GM04504 (cell line): ENCODE measurements at regions not wholly inside any gene's neighbourhood (a gene's known extent, or its start where the extent isn't known, plus 50 kb on each side); places are given as distances from the start of the nearest gene placed in this dataset.
"Not testable (repeated sequence)": the region's sequence is repeated elsewhere in the genome, so short reads cannot be mapped to it uniquely, and the experiment has no call there.

Source experiments
- DNase-seq: peaks from one replicate; pipeline ENCODE4 v3.0.0-alpha.2; 2012; ENCODE audit warnings: low read depth

- DNase-seq = no peak
These were observed 936.7 kb upstream of the NEGR1 start for GRCh38 chr1:73218995-73219546.

GRCh38 chr1:73205294-73205973 lies 923.1 kb upstream of the NEGR1 start:
- no peak for DNase-seq

GRCh38 chr1:73197972-73198371 lies 915.6 kb upstream of the NEGR1 start:
- DNase-seq = no peak

GRCh38 chr1:73194965-73195364 lies 912.6 kb upstream of the NEGR1 start:
- DNase-seq = no peak

DNA sequence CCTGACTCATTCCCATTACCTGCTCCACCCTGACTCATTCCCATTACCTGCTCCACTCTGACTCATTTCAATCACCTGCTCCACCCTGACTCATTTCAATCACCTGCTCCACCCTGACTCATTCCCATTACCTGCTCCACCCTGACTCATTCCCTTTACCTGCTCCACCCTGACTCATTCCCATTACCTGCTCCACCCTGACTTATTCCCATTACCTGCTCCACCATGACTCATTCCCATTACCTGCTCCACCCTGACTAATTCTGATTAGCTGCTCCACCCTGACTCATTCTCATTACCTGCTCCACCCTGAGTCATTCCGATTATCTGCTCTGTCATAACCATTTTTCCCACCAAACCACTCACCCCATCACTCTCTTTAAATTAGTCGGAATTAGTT lies 901.2 kb upstream of the NEGR1 start:
- DNase-seq = not testable (repeated sequence)

- DNase-seq = no peak
These were observed 898.8 kb upstream of the NEGR1 start for GRCh38 chr1:73181190-73181540.

DNA sequence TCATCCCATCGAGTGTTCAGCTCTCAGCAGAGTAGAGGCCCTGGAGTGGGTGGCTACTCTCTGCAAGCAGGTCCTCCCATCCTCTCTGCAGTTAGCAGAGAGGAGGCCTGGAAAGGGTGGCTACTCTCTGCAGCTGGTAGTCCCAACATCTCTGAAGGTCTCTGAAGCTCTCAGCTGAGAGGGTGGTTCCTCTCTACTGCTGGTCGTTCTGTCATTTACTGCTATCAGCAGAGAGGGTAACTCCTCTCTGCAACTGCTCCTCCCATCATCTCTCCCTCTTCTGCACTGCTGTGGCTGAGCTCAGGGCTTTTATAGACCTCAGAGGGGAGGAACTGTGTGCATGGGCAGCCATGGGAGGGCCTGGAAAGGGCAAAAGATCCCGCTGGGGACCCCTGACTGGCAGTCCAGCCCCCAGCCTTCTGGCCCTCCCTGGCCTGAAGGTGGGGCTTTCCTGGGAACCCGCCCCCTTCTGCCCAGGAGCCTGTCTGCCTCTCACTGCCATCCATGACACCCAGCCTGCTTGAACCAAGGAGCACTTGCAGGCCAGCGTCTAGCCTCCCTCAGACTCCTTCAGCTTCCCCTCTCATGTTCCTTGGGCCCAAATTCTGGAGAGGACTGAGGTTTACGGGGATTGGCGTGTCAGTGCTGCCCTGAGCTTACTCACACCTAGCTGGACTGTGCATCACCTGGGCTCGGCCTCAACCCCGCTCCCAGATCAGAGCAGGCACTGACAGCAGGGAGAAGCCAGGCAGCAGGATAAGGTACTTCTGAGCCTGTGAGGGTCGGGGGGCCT lies 898.3 kb upstream of the NEGR1 start:
- no peak for DNase-seq

- DNase-seq = no peak
These were observed 894.6 kb upstream of the NEGR1 start for GRCh38 chr1:73176902-73177301.

- DNase-seq = no peak
These were observed 884.8 kb upstream of the NEGR1 start for GRCh38 chr1:73167009-73167657.

GRCh38 chr1:73162564-73162963 lies 880.2 kb upstream of the NEGR1 start:
- DNase-seq = no peak

GRCh38 chr1:73161418-73161817 lies 879.1 kb upstream of the NEGR1 start:
- DNase-seq = no peak

DNA sequence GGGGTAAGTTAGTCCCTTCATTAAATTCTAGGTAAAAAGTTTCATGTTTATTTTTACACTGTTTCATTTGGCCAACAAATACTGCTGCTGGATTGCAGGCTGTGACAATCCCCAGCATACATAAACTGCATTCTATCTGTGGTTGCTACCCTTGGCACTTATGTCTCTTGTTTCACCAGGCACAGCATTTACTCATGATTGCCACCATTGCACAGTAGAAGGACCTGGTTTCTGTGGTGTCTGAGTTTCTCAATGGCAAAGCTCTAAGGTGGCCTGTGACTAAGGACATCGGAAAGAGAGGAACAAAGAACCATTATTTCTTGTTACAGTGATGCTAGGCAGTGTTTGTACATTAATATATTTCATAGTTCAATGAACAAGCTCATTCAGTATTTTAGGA lies 878.4 kb upstream of the NEGR1 start:
- DNase-seq = no peak

DNA sequence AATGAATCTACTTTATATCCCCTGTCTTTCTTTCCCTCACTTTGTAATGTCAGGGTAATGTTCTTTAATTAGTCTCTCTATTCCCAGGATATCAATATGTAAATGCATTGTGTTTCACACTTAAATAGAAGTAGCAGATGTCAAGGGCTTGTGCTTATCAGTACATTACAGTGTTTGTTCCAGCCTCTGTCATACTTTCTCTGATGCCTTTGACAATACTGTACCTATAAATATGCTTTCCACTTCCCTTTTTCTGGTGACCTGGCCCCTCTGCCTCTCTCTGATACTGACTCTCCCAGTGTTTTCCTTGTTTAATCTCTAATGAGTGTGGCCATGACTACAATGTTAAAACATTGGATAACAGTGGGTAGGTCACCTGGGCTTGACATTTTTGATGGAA lies 862.0 kb upstream of the NEGR1 start:
- DNase-seq = no peak

- DNase-seq = no peak
These were observed 854.6 kb upstream of the NEGR1 start for GRCh38 chr1:73136975-73137374.

DNA sequence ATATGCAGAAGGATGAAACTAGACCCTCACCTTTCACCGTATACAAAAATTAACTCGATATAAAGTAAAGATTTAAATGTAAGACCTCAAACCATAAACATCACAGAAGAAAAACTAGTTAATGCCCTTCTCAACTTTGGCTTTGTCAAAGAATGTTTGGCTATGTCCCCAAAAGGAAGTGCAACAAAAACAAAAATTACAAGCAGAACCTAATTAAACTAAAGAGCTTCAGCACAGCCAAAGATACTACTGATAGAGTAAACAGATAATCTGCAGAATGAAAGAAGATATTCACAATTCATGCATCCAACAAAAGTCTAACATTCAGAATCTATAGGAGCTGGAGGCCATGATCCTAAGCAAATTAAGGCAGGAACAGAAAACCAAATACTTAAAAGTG lies 824.6 kb upstream of the NEGR1 start:
- DNase-seq = no peak

GRCh38 chr1:73105755-73106154 lies 823.4 kb upstream of the NEGR1 start:
- DNase-seq = no peak

GRCh38 chr1:73104749-73105148 lies 822.4 kb upstream of the NEGR1 start:
- no peak for DNase-seq

DNA sequence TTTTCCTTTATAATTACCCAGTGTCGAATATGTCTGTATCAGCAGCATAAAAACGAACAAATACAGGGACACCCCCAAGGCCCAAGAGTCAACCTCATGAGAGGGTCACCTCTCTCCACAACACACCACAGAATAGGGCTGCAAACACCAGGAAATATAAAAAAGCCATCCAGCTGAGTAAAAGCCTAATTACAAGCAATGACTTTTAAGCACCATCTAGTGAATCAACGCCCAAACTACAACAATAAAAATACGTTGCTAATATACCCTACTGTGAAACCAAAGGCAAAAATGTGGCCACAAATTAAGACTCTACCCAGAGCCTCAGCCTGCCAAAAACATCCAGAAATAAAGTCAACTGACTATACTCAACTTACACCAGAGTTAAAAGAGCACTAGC lies 817.9 kb upstream of the NEGR1 start:
- DNase-seq = no peak

- DNase-seq = no peak
These were observed 815.6 kb upstream of the NEGR1 start for GRCh38 chr1:73097917-73098316.

- DNase-seq = no peak
These were observed 814.5 kb upstream of the NEGR1 start for GRCh38 chr1:73096841-73097240.

DNA sequence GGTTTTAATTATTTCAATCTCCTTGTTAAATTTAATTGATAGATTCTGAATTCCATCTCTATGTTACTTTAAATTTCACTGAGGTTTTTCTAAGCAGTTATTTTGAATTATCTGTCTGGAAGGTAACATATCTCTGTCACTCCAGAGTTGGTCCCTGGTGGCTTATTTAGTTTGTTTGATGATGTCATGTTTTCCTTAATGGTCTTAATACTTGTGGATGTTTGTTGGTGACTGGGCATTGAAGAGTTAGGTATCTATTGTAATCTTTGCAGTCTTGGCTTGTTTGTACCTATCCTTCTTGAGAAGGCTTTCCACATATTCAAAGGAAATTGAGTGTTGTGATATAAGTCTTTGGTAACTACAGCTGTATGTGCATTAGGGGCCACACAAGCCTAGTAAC lies 810.0 kb upstream of the NEGR1 start:
- DNase-seq = no peak

GRCh38 chr1:73066866-73067265 lies 784.5 kb upstream of the NEGR1 start:
- no peak for DNase-seq
